Stimulated activated effector memory CD8-positive, alpha-beta T cell treated with anti-CD3 and anti-CD28 coated beads, Interleukin-12 subunit alpha, Interleukin-12 subunit beta, amount 100 ng/mL, for 72 hours (primary cell): ENCODE measurements at regions not wholly inside any gene's neighbourhood (a gene's known extent, or its start where the extent isn't known, plus 50 kb on each side); places are given as distances from the start of the nearest gene placed in this dataset.
A peak's percentile ranks its signal among the peaks of the same experiment; 100 is the strongest.

ENCODE experiments used
- ATAC-seq: fragments of 150-1000 bp; cut with Tn5 transposase; 2 replicates; pipeline ENCODE4 v1.10.0; 2021
- DNase-seq, 2 donors: peaks; one replicate each; pipeline ENCODE4 v3.0.0; 2021 to 2022; ENCODE audit warnings: low spot score in 2 of 2
- H3K27ac Mint-ChIP-seq: one replicate; pipeline ENCODE4 v1.8.0; 2022; ENCODE audit warnings: mild to moderate bottlenecking, mixed read lengths
- H3K36me3 Mint-ChIP-seq: one replicate; pipeline ENCODE4 v1.8.0; 2022; ENCODE audit warnings: mild to moderate bottlenecking, mixed read lengths
- H3K4me1 Mint-ChIP-seq: one replicate; pipeline ENCODE4 v1.8.0; 2022; ENCODE audit warnings: mixed read lengths
- H3K4me3 Mint-ChIP-seq: one replicate; pipeline ENCODE4 v1.8.0; 2022; ENCODE audit warnings: mild to moderate bottlenecking, mixed read lengths
- H3K9me3 Mint-ChIP-seq: one replicate; pipeline ENCODE4 v1.8.0; 2022; ENCODE audit warnings: mixed read lengths

DNA sequence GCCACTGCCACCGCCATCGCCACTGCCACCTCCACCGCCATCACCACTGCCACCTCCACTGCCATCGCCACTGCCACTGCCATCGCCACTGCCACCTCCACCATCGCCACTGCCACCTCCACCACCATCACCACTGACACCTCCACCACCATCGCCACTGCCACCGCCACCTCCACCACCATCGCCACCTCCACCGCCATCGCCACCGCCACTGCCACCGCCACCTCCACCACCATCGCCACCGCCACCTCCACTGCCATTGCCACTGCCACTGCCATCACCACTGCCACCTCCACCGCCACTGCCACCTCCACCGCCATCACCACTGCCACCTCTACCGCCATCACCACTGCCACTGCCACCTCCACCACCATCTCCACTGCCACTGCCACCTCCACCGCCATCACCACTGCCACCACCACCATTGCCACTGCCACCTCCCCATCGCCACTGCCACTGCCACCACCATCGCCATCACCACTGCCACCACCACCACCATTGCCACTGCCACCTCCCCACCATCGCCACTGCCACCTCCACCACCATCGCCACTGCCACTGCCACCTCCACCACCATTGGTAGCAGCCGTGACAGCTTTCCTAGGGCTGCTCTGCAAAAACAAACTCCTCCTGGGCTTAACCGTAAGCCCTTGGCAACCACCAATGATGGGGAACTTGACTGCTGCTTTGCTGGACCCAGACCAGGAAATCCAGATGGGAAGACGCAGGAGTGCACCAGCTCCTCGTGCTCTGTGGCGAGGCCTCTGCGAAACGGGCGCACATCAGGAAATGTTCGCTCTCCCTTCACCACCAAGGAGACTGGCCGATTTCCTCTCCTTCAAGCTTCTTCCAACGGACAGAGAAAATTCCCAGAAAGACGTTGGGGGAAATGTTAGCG, 147.2 kb downstream of the RBFOX3 start:
- ATAC-seq (no peak), DNase-seq (no peak)
- Mint-ChIP-seq H3K36me3 (no peaks in the 10 kb centered on the region), H3K4me3 (no peak overlapping the region), H3K4me1 (no peaks in the 10 kb centered on the region), H3K27ac (no peak overlapping the region), H3K9me3 (no peaks in the 10 kb centered on the region)

DNA sequence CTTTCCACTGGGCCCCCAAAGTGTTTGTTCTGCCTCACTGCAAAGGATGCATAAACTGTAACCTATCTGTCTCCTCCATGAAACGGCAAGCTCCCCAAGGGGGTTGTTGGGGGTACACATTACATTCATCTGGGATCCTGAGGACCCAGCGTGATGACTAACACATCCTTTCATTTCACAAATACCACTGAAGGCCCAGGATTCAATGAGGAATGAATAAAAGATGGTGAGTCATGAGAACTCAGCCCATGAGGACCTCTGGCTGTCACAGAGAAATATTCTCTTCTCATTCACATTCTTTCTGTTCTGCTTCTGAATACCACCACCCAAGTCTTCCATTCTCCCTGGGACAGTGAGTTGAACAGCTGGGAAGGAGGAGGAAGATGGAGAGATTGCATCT, 149.8 kb downstream of the RBFOX3 start:
- Mint-ChIP-seq H3K9me3 (no peaks in the 10 kb centered on the region), H3K27ac (no peak overlapping the region), H3K4me1 (no peaks in the 10 kb centered on the region), H3K36me3 (no peaks in the 10 kb centered on the region), H3K4me3 (no peak overlapping the region)
- no peak for ATAC-seq
- no peak for DNase-seq

DNA sequence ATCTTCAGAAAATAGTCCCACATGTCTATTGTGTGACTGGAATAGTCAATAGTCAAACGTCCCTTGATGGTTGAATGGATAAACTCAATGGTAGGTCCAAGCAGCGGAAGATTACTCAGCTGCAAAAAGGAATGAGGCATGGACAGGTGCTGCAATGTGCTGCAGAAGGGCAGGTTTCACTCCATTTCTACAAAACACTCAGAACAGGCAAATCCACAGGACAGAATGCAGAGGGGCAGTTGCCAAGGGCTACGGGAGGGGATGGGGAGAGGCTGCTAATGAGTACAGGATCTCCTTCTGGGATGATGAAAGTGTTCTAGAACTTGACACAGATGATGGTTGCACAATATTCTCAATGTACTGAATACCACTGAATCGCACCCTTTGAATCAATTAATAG, 151.0 kb downstream of the RBFOX3 start:
- Mint-ChIP-seq H3K27ac (no peak overlapping the region), H3K4me3 (no peak overlapping the region)
- no peak for ATAC-seq

DNA sequence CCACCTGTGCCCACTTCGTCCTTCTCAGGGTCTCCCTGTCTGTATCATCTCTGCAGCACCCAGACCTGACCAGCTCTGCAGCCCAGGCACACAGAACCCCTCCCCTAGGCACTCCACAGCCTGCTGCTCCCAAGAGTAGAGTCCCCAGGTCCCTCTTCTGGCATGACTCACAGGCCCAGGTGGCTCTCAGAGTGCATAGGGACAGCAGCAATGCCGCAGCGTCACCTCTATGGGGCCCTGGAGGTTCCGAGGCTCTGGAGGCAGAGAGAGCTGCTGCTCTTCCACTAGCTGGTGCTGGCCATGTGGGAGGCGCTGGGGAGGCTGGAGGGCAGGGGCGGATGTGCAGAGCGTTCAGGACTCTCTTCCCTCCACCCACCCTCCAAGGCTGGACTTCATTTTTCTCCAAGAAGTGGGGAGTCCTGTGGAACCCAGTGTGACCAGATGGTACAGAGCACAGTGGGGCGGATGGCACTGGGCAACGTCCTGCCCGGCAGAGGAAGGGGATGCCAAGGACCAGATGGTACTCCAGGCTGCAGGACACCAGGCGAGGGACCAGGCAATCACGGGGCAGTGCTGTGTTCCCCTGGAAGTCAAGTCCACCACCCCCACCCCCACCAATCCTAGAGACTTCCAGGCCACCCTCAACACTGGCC, 151.7 kb downstream of the RBFOX3 start:
- Mint-ChIP-seq H3K27ac (no peak overlapping the region), H3K4me1 (no peaks in the 10 kb centered on the region), H3K36me3 (no peaks in the 10 kb centered on the region), H3K9me3 (no peaks in the 10 kb centered on the region), H3K4me3 (no peak overlapping the region)
- ATAC-seq (no peak), DNase-seq (no peak)

More for the DNA sequence above, 151.0 kb downstream of the RBFOX3 start:
- Mint-ChIP-seq H3K4me1 (no peaks in the 10 kb centered on the region), H3K36me3 (no peaks in the 10 kb centered on the region), H3K9me3 (no peaks in the 10 kb centered on the region)
- DNase-seq = no peak

DNA sequence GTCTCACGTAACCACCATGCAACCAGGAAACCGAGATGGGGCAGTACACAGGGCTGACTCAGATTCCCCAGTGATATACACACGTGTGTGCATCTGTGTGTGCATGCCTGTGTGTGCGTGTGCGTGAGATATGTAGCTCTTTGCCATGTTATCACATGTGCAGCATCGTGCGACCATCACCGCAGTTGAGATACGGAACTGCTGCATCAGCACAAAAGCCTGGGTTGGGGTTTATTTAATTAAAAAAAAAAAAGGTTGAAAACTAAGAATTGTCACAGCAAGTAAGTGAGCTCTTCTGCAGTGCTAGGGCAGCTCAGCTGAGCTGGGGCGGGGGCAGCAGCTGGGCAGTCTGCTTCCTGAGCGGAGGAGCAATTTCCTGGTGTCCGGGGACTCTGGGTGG, 152.5 kb downstream of the RBFOX3 start:
- H3K27ac Mint-ChIP-seq = no peak overlapping the region
- ATAC-seq = no peak
- H3K4me3 Mint-ChIP-seq = no peak overlapping the region

DNA sequence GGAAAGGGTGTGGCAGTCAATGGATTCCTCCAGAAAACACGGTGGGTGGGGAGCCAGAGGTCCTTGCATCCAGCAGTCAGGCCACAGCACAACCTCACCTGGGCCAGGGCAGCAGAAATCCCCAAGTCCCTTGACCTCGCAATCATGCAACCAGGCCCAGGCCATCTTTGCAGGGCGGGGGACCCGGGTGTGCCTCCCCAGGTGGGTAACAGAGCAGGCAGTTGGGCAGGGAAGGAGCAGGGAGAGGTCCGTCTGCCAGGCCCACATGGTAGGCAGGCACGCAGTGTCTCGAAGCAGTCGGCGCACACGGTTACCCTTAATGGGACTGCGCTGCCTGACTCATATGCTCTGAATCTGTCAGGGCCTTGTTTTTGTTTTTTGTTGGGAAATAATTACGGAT, 153.0 kb downstream of the RBFOX3 start:
- H3K36me3 Mint-ChIP-seq = no peaks in the 10 kb centered on the region
- DNase-seq (no peak), ATAC-seq (no peak)
- no peaks in the 10 kb centered on the region for H3K4me1 Mint-ChIP-seq
- H3K9me3 Mint-ChIP-seq = no peaks in the 10 kb centered on the region
- no peak overlapping the region for H3K27ac Mint-ChIP-seq
- no peak overlapping the region for H3K4me3 Mint-ChIP-seq

More for the DNA sequence above, 152.5 kb downstream of the RBFOX3 start:
- no peaks in the 10 kb centered on the region for H3K36me3 Mint-ChIP-seq
- no peak for DNase-seq
- H3K9me3 Mint-ChIP-seq = no peaks in the 10 kb centered on the region
- no peaks in the 10 kb centered on the region for H3K4me1 Mint-ChIP-seq

DNA sequence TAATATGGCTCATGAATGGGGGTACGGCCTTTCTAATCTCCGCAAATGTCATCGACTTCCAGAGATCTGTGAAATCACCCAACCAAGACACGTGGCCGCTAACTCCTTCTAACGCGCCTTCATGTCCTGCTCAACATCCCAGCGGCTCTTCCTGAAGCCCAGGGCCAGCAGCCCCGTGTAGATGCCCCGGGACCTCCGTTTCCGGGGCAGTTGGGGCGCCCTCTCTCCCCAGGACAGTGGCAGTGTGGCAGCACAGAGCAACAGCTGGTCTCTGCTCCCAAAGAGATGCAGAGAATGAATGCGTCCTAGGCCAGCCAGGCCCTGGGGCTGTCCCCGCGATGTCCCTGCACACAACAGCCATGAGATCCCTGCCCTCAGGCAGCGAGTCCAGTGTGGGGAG, 153.5 kb downstream of the RBFOX3 start:
- H3K4me1 Mint-ChIP-seq = no peaks in the 10 kb centered on the region
- no peak overlapping the region for H3K4me3 Mint-ChIP-seq
- H3K36me3 Mint-ChIP-seq = no peaks in the 10 kb centered on the region
- no peak for DNase-seq
- ATAC-seq = no peak
- H3K9me3 Mint-ChIP-seq = no peaks in the 10 kb centered on the region
- H3K27ac Mint-ChIP-seq = no peak overlapping the region

DNA sequence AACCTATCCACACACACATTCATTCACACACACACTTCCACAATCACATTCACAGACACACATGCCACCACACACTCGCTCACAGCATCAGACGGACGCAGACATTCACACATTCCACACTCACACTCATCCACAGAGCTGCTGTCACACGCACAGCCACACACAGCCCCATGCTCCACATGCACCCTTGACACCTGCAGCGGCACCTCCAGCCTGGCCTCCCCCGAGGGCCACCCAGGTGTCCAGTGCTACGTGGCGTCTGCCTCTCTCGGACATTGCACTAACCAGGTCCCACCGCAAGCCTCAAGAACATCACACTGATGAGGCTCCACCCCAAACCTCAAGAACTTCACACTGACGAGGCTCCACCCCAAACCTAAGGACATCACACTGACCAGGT, 155.2 kb downstream of the RBFOX3 start:
- H3K9me3 Mint-ChIP-seq = no peaks in the 10 kb centered on the region
- no peak overlapping the region for H3K27ac Mint-ChIP-seq
- no peak overlapping the region for H3K4me3 Mint-ChIP-seq
- no peaks in the 10 kb centered on the region for H3K36me3 Mint-ChIP-seq
- ATAC-seq (no peak), DNase-seq (no peak)
- H3K4me1 Mint-ChIP-seq = no peaks in the 10 kb centered on the region

DNA sequence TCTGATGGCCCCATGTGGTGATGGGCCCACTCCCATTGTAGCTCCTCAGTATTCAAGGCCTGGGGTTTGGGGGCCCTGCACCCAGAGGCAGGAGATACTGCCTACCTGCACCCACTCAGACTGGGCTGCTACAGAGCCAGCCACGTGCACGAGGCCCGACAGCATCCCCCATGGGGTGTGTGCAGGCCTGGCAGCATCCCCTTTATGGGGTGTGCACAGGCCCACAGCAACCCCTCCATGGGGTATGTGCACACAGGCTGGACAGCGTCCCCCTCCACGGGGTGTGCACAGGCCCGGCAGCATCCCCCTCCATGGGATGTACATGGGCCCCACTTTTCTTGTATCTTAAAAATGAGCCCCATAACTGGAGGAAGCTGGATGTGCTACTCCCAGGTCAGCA, 156.0 kb downstream of the RBFOX3 start:
- no peaks in the 10 kb centered on the region for H3K4me1 Mint-ChIP-seq
- no peaks in the 10 kb centered on the region for H3K9me3 Mint-ChIP-seq
- H3K36me3 Mint-ChIP-seq = no peaks in the 10 kb centered on the region
- H3K4me3 Mint-ChIP-seq = no peak overlapping the region
- no peak for DNase-seq
- H3K27ac Mint-ChIP-seq = no peak overlapping the region
- no peak for ATAC-seq

DNA sequence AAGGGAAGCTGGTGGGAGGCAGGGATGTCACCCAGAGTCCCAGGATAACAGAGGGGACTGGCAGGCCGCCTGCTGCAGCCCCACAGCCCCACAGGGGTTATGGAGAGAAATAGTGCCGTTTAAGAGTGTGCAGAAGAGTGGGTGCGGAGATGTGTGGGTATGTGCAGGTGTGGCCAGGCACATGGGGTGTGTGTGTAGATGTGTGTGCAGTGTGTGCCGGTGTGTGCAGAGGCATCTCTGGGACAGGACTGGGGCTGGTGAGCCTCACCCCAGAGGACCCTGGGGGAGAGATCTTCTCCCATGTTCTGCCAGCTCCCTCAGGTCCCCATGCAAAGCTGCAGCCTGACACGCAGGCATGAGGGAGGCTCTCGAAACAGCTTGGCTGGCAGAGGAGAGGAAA, 157.4 kb downstream of the RBFOX3 start:
- Mint-ChIP-seq H3K4me3 (no peak overlapping the region), H3K27ac (no peak overlapping the region), H3K4me1 (no peaks in the 10 kb centered on the region), H3K9me3 (no peaks in the 10 kb centered on the region), H3K36me3 (no peaks in the 10 kb centered on the region)
- ATAC-seq (no peak), DNase-seq (no peak)

DNA sequence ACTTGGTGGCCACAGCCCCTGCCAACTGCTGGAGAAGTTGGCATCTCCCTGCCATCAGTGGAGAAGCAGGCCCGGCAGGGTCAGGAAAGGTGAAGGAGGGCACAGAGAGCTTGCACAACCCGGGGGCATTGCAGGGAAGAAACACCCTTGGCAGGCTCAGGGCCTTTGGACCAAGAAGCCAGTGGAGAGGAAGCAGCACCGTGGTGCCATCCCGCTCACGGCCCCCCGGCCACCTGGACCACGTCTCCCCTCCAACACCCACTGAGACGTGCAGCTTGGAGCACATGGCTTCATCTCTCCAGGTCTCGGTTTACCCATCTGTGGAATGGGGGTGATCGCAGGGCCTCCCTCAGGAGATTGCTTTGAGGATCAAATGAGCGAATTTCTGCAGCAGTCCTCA, 158.1 kb downstream of the RBFOX3 start:
- no peaks in the 10 kb centered on the region for H3K36me3 Mint-ChIP-seq
- no peak overlapping the region for H3K4me3 Mint-ChIP-seq
- peak overlapping the region; percentile 17 for H3K27ac Mint-ChIP-seq
- DNase-seq (no peak), ATAC-seq (no peak)
- no peaks in the 10 kb centered on the region for H3K9me3 Mint-ChIP-seq
- H3K4me1 Mint-ChIP-seq = no peaks in the 10 kb centered on the region

DNA sequence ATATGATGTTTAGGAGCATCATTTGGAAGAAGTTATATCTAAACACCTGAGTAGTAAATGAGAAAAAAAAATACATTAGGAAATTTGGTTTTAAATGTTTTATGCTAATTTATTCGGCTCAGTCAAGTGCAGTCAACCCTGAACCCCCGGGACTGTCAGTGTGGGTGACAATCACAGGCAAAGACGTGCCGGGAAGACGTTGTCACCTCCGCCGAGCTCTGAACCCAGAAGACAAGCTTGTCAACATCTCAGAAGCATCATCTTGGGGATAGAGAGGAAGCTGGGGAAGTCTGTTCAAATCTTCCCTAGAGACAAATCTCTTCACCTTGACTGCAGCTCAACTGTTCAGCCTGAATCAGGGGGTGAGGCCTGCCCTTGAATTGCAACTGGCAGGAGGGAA, 159.7 kb downstream of the RBFOX3 start:
- H3K4me3 Mint-ChIP-seq = no peak overlapping the region
- DNase-seq = no peak
- no peak for ATAC-seq
- H3K36me3 Mint-ChIP-seq = no peaks in the 10 kb centered on the region
- H3K9me3 Mint-ChIP-seq = no peaks in the 10 kb centered on the region
- H3K4me1 Mint-ChIP-seq = no peaks in the 10 kb centered on the region
- H3K27ac Mint-ChIP-seq = no peak overlapping the region

DNA sequence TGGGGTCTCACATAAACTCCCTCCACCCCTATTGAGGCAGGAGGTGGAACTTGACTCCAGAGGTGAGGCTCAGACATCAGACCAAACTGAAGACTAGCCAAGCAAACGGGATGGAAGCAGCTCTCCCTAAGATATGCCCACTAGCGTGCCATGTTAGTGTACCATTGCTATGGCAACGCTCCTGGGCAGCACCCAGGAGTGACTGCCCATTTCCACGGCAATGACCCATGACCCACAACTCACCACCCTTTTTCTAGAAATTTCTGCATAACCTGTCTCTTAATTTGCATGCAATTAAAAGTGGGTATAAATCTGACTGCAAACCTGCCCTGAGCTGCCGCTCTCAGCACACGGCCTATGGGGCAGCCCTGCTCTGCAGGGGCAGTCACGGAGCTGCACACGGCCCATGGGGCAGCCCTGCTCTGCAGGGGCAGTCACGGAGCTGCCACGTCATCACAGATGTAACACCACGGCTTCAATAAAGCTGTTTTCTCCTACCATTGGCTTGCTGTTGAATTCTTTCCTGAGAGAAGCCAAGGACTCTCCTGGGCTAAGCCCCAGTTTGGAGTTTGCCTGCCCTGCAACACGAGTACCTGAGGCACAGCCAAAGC, 164.3 kb downstream of the RBFOX3 start:
- Mint-ChIP-seq H3K27ac (no peak overlapping the region), H3K4me1 (no peaks in the 10 kb centered on the region), H3K9me3 (no peaks in the 10 kb centered on the region), H3K36me3 (no peaks in the 10 kb centered on the region), H3K4me3 (no peak overlapping the region)
- ATAC-seq = no peak
- no peak for DNase-seq

DNA sequence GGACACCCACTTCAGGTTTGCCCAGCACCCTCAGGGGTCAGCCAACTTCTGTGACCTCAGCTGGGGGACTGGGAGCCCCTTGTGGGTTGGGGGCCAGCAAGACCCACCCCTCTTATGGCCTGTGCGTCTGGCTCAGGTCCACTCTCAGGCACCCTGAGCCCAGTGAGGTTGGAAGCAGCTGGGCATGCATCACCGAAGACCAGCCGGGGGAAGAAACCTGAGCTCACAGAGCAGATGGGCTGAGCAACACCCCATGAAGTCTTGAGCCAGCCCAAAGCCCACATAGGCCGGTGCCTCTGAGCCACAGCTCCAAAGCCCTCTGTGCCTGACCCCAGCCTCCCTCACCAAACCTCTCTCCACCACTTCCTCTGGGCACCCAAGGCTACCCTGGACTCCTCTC, 166.7 kb downstream of the RBFOX3 start:
- H3K9me3 Mint-ChIP-seq = no peaks in the 10 kb centered on the region
- no peak overlapping the region for H3K4me3 Mint-ChIP-seq
- ATAC-seq (no peak), DNase-seq (no peak)
- no peak overlapping the region for H3K27ac Mint-ChIP-seq
- H3K4me1 Mint-ChIP-seq = no peaks in the 10 kb centered on the region
- H3K36me3 Mint-ChIP-seq = no peaks in the 10 kb centered on the region

DNA sequence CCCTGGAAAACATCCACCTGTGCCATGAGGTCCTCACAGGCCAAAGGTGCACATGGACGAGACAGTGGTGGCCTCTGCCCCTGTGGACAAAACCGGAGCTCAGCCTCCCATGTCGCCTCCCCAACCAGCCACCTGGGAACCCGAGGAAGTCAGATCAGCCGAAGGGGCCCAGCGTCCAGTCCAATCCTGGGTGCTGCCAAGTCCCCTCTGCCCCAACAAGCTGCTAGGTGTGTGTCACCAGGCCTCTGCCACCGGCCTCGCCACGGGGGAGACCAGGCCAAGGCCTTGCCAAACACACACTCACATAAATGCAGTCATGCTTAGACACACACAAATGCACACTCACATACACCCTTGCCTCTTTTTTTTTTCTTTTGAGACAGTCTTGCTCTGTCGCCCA, 167.8 kb downstream of the RBFOX3 start:
- no peaks in the 10 kb centered on the region for H3K9me3 Mint-ChIP-seq
- no peak for DNase-seq
- no peak overlapping the region for H3K27ac Mint-ChIP-seq
- no peak overlapping the region for H3K4me3 Mint-ChIP-seq
- no peaks in the 10 kb centered on the region for H3K36me3 Mint-ChIP-seq
- no peaks in the 10 kb centered on the region for H3K4me1 Mint-ChIP-seq
- no peak for ATAC-seq
